ENCODE measurements at regions not wholly inside any gene's neighbourhood (a gene's known extent, or its start where the extent isn't known, plus 50 kb on each side); places are given as distances from the start of the nearest gene placed in this dataset.
"Not testable (repeated sequence)": the region's sequence is repeated elsewhere in the genome, so short reads cannot be mapped to it uniquely, and the experiment has no call there.

- DNase-seq (ENCODE audit: low read depth, low spot score) = no peak
Measured at GRCh38 chr21:22154579-22155274, 1156.5 kb downstream of the NCAM2 start.

GRCh38 chr21:22164912-22165311 is 1166.7 kb downstream of the NCAM2 start:
- no peak for DNase-seq (ENCODE audit: low read depth, low spot score)

- DNase-seq (ENCODE audit: low read depth, low spot score) = no peak
Measured at GRCh38 chr21:22174746-22175145, 1176.5 kb downstream of the NCAM2 start.

- no peak for DNase-seq (ENCODE audit: low read depth, low spot score)
Measured at GRCh38 chr21:22189278-22189677, 1191.1 kb downstream of the NCAM2 start.

GRCh38 chr21:22191581-22191980 is 1193.4 kb downstream of the NCAM2 start:
- DNase-seq (ENCODE audit: low read depth, low spot score) = no peak

GRCh38 chr21:22192766-22193165 is 1194.6 kb downstream of the NCAM2 start:
- no peak for DNase-seq (ENCODE audit: low read depth, low spot score)

- not testable (repeated sequence) for DNase-seq (ENCODE audit: low read depth, low spot score)
Measured at GRCh38 chr21:22194986-22195385, 1196.8 kb downstream of the NCAM2 start.

- no peak for DNase-seq (ENCODE audit: low read depth, low spot score)
Measured at GRCh38 chr21:22200378-22201092, 1202.3 kb downstream of the NCAM2 start.

GRCh38 chr21:22201126-22201525 is 1202.9 kb downstream of the NCAM2 start:
- no peak for DNase-seq (ENCODE audit: low read depth, low spot score)

GRCh38 chr21:22201669-22202068 is 1203.5 kb downstream of the NCAM2 start:
- no peak for DNase-seq (ENCODE audit: low read depth, low spot score)

- DNase-seq (ENCODE audit: low read depth, low spot score) = no peak
Measured at GRCh38 chr21:22209304-22209700, 1211.1 kb downstream of the NCAM2 start.

- no peak for DNase-seq (ENCODE audit: low read depth, low spot score)
Measured at GRCh38 chr21:22211943-22212342, 1213.7 kb downstream of the NCAM2 start.

- no peak for DNase-seq (ENCODE audit: low read depth, low spot score)
Measured at GRCh38 chr21:22223385-22223784, 1225.2 kb downstream of the NCAM2 start.

GRCh38 chr21:22224261-22224660 is 1226.1 kb downstream of the NCAM2 start:
- DNase-seq (ENCODE audit: low read depth, low spot score) = no peak

GRCh38 chr21:22225299-22225698 is 1227.1 kb downstream of the NCAM2 start:
- no peak for DNase-seq (ENCODE audit: low read depth, low spot score)

GRCh38 chr21:22231013-22231412 is 1232.8 kb downstream of the NCAM2 start:
- DNase-seq (ENCODE audit: low read depth, low spot score) = no peak

- no peak for DNase-seq (ENCODE audit: low read depth, low spot score)
Measured at GRCh38 chr21:22235866-22236590, 1237.8 kb downstream of the NCAM2 start.

- no peak for DNase-seq (ENCODE audit: low read depth, low spot score)
Measured at GRCh38 chr21:22244516-22244915, 1246.3 kb downstream of the NCAM2 start.

GRCh38 chr21:22250355-22250754 is 1252.1 kb downstream of the NCAM2 start:
- no peak for DNase-seq (ENCODE audit: low read depth, low spot score)

- no peak for DNase-seq (ENCODE audit: low read depth, low spot score)
Measured at GRCh38 chr21:22253761-22254160, 1255.6 kb downstream of the NCAM2 start.

GRCh38 chr21:22258821-22259220 is 1260.6 kb downstream of the NCAM2 start:
- DNase-seq (ENCODE audit: low read depth, low spot score) = no peak

GRCh38 chr21:22260274-22260673 is 1262.1 kb downstream of the NCAM2 start:
- no peak for DNase-seq (ENCODE audit: low read depth, low spot score)

GRCh38 chr21:22263890-22264289 is 1265.7 kb downstream of the NCAM2 start:
- DNase-seq (ENCODE audit: low read depth, low spot score) = no peak

Measured in brain pericyte (primary cell).